ENCODE measurements at regions not wholly inside any gene's neighbourhood (a gene's known extent, or its start where the extent isn't known, plus 50 kb on each side); places are given as distances from the start of the nearest gene placed in this dataset.

GRCh38 chr9:118418887-118419565 is 714.8 kb downstream of the TLR4 start:
- DNase-seq (ENCODE audit: low spot score) = no peak

- no peak for DNase-seq (ENCODE audit: low spot score)
Measured at GRCh38 chr9:118419676-118420075, 715.5 kb downstream of the TLR4 start.

GRCh38 chr9:118422508-118422907 is 718.3 kb downstream of the TLR4 start:
- no peak for DNase-seq (ENCODE audit: low spot score)

- DNase-seq (ENCODE audit: low spot score) = no peak
Measured at GRCh38 chr9:118423021-118423420, 718.8 kb downstream of the TLR4 start.

- DNase-seq (ENCODE audit: low spot score) = no peak
Measured at GRCh38 chr9:118423721-118424120, 719.5 kb downstream of the TLR4 start.

- no peak for DNase-seq (ENCODE audit: low spot score)
Measured at GRCh38 chr9:118426772-118427171, 722.6 kb downstream of the TLR4 start.

- DNase-seq (ENCODE audit: low spot score) = no peak
Measured at GRCh38 chr9:118438810-118439209, 734.6 kb downstream of the TLR4 start.

GRCh38 chr9:118439441-118439840 is 735.2 kb downstream of the TLR4 start:
- no peak for DNase-seq (ENCODE audit: low spot score)

- DNase-seq (ENCODE audit: low spot score) = no peak
Measured at GRCh38 chr9:118444403-118444802, 740.2 kb downstream of the TLR4 start.

GRCh38 chr9:118446943-118447639 is 742.9 kb downstream of the TLR4 start:
- no peak for DNase-seq (ENCODE audit: low spot score)

- DNase-seq (ENCODE audit: low spot score) = no peak
Measured at GRCh38 chr9:118449554-118449953, 745.4 kb downstream of the TLR4 start.

GRCh38 chr9:118455259-118455658 is 751.1 kb downstream of the TLR4 start:
- DNase-seq (ENCODE audit: low spot score) = no peak

- DNase-seq (ENCODE audit: low spot score) = no peak
Measured at GRCh38 chr9:118455788-118456187, 751.6 kb downstream of the TLR4 start.

GRCh38 chr9:118457171-118458000 is 753.2 kb downstream of the TLR4 start:
- no peak for DNase-seq (ENCODE audit: low spot score)

GRCh38 chr9:118459913-118460312 is 755.7 kb downstream of the TLR4 start:
- DNase-seq (ENCODE audit: low spot score) = no peak

GRCh38 chr9:118463419-118463818 is 759.2 kb downstream of the TLR4 start:
- no peak for DNase-seq (ENCODE audit: low spot score)

GRCh38 chr9:118473521-118473920 is 769.3 kb downstream of the TLR4 start:
- DNase-seq (ENCODE audit: low spot score) = no peak

- no peak for DNase-seq (ENCODE audit: low spot score)
Measured at GRCh38 chr9:118478752-118479151, 774.5 kb downstream of the TLR4 start.

GRCh38 chr9:118482306-118482705 is 778.1 kb downstream of the TLR4 start:
- no peak for DNase-seq (ENCODE audit: low spot score)

GRCh38 chr9:118483677-118484076 is 779.5 kb downstream of the TLR4 start:
- DNase-seq (ENCODE audit: low spot score) = no peak

- DNase-seq (ENCODE audit: low spot score) = no peak
Measured at GRCh38 chr9:118503236-118503635, 799.0 kb downstream of the TLR4 start.

- no peak for DNase-seq (ENCODE audit: low spot score)
Measured at GRCh38 chr9:118510711-118511110, 806.5 kb downstream of the TLR4 start.

- DNase-seq (ENCODE audit: low spot score) = no peak
Measured at GRCh38 chr9:118515947-118516346, 811.7 kb downstream of the TLR4 start.

All from ecto neural progenitor cell (in vitro differentiated cells).